Endothelial cell of umbilical vein (primary cell): ENCODE measurements at regions not wholly inside any gene's neighbourhood (a gene's known extent, or its start where the extent isn't known, plus 50 kb on each side); places are given as distances from the start of the nearest gene placed in this dataset.

ENCODE experiments used
- BruUV-seq: library from RNA; stranded (reverse); fragments of 400-500 nt; replicated peaks from 2 replicates; lab custom pipeline; 2021; lab: Mats Ljungman, UMichigan
- CTCF ChIA-PET: fragments of 300-600, 350-600 bp; sonication (Branson Sonifier 250); formaldehyde crosslinking; loops from one replicate; lab custom pipeline; 2021; ENCODE audit warnings: antibody characterized with exemption, inconsistent platforms; lab: Charles Lee
- POLR2A ChIA-PET: fragments of 300-600, 350-600 bp; sonication (Branson Sonifier 250); formaldehyde crosslinking; loops from one replicate; lab custom pipeline; 2021; ENCODE audit warnings: antibody characterized with exemption, inconsistent platforms; lab: Charles Lee
- DNase-seq: peaks from one replicate; pipeline ENCODE4 v3.0.0-alpha.2; 2011; ENCODE audit warnings: low read depth, low spot score
- FAIRE-seq: peaks from 2 replicates; lab custom pipeline; 2011; peaks lifted over from hg19 to GRCh38; lab: Jason Lieb, UNC
- H2AFZ ChIP-seq: 2 replicates; pipeline ENCODE4 v1.6.0; 2012; ENCODE audit warnings: low read depth, low read length, control low read depth, inconsistent platforms
- H3K27ac ChIP-seq: 2 replicates; pipeline ENCODE4 v1.5.1; 2011; ENCODE audit warnings: low read depth, mild to moderate bottlenecking, control low read depth, low read length, moderate library complexity; ENCODE audit not compliant: insufficient read depth
- H3K27me3 ChIP-seq, 2 experiments: 2 replicates each; pipeline versions ENCODE4 v1.6.0 to v1.6.1; 2011; ENCODE audit warnings: low read length in 2 of 2, mixed read lengths in 1 of 2; ENCODE audit not compliant: control insufficient read depth in 2 of 2, insufficient read depth in 2 of 2
- H3K36me3 ChIP-seq, 2 experiments: 2 replicates in 1 of 2; 3 replicates in 1 of 2; pipeline ENCODE4 v1.5.1; 2011; ENCODE audit warnings: low read length in 2 of 2, mild to moderate bottlenecking in 1 of 2, moderate library complexity in 1 of 2; ENCODE audit not compliant: control insufficient read depth in 2 of 2, insufficient read depth in 2 of 2; ENCODE audit errors: extremely low read depth in 1 of 2
- H3K4me1 ChIP-seq: 3 replicates; pipeline ENCODE4 v1.5.1; 2011; ENCODE audit warnings: mild to moderate bottlenecking, low read length; ENCODE audit not compliant: control insufficient read depth, insufficient read depth; ENCODE audit errors: extremely low read depth
- H3K4me2 ChIP-seq: 2 replicates; pipeline ENCODE4 v1.6.1; 2011; ENCODE audit warnings: low read length, control low read depth, mixed read lengths; ENCODE audit not compliant: insufficient read depth
- H3K4me3 ChIP-seq, 3 experiments: fragments of 200-600 bp in 1 of 3; sonication (generic), shearing (Covaris generic) in 1 of 3; replicated peaks in 1 of 3; 2 replicates each; pipeline ENCODE4 v1.5.1; 2011 to 2016; ENCODE audit warnings: control low read depth in 3 of 3, low read length in 3 of 3, mild to moderate bottlenecking in 2 of 3, inconsistent platforms in 1 of 3, low read depth in 1 of 3, moderate library complexity in 1 of 3; ENCODE audit not compliant: insufficient read depth in 1 of 3
- H3K79me2 ChIP-seq: 2 replicates; pipeline ENCODE4 v1.6.0; 2012; ENCODE audit warnings: low read length, inconsistent platforms; ENCODE audit not compliant: control insufficient read depth, insufficient read depth
- H3K9ac ChIP-seq: replicated peaks from 2 replicates; pipeline ENCODE3; 2011; ENCODE audit warnings: low read length, control low read depth; ENCODE audit not compliant: insufficient read depth; ENCODE audit errors: extremely low read depth
- H3K9me1 ChIP-seq: replicated peaks from 3 replicates; pipeline ENCODE4 v1.6.0; 2011; ENCODE audit warnings: mild to moderate bottlenecking, low read length; ENCODE audit not compliant: control insufficient read depth, insufficient read depth; ENCODE audit errors: extremely low read depth
- H3K9me3 ChIP-seq: replicated peaks from 2 replicates; pipeline ENCODE4 v1.5.1; 2012; ENCODE audit warnings: low read length, inconsistent platforms; ENCODE audit not compliant: control insufficient read depth, insufficient read depth
- H4K20me1 ChIP-seq: replicated peaks from 2 replicates; pipeline ENCODE3; 2011; ENCODE audit warnings: mild to moderate bottlenecking, low read length; ENCODE audit not compliant: control insufficient read depth, insufficient read depth; ENCODE audit errors: extremely low read depth
- CTCF ChIP-seq, 2 donors: IDR thresholded peaks; 1 replicate in 1 of 2; 2 replicates in 1 of 2; pipeline ENCODE4 v1.5.1; 2011; ENCODE audit warnings: low read length in 2 of 2, mild to moderate bottlenecking in 2 of 2, moderate library complexity in 2 of 2, control low read depth in 1 of 2, inconsistent platforms in 1 of 2, low read depth in 1 of 2; ENCODE audit not compliant: insufficient read depth in 1 of 2; ENCODE audit errors: extremely low read depth in 1 of 2
- EZH2 ChIP-seq: IDR thresholded peaks from 2 replicates; pipeline ENCODE4 v1.6.1; 2012; ENCODE audit warnings: borderline replicate concordance, low read depth, mild to moderate bottlenecking, moderate library complexity, low read length, inconsistent platforms; ENCODE audit not compliant: severe bottlenecking
- FOS ChIP-seq: IDR thresholded peaks from 2 replicates; pipeline ENCODE4 v1.6.1; 2011; ENCODE audit warnings: mild to moderate bottlenecking, low read length, moderate library complexity, borderline replicate concordance; ENCODE audit not compliant: insufficient read depth
- GATA2 ChIP-seq: IDR thresholded peaks from 2 replicates; pipeline ENCODE4 v1.7.0; 2011; ENCODE audit warnings: low read depth, mild to moderate bottlenecking, moderate library complexity, mixed read lengths, low read length; ENCODE audit not compliant: insufficient read length, insufficient read depth
- JUN ChIP-seq: IDR thresholded peaks from 2 replicates; pipeline ENCODE4 v1.6.1; 2011; ENCODE audit warnings: borderline replicate concordance, low read depth; ENCODE audit not compliant: insufficient read length, insufficient read depth
- MAX ChIP-seq: IDR thresholded peaks from 2 replicates; pipeline ENCODE4 v1.6.1; 2011; ENCODE audit not compliant: insufficient read depth, insufficient read length
- MYC ChIP-seq: IDR thresholded peaks from one replicate; pipeline ENCODE4 v1.6.1; 2011; ENCODE audit warnings: mild to moderate bottlenecking, low read depth, low read length
- POLR2A ChIP-seq: IDR thresholded peaks from 2 replicates; pipeline ENCODE4 v1.6.1; 2012; ENCODE audit warnings: low read depth, mild to moderate bottlenecking, control low read depth, low read length
- POLR2AphosphoS5 ChIP-seq: IDR thresholded peaks from 2 replicates; pipeline ENCODE4 v1.6.1; 2012; ENCODE audit warnings: low read depth, mild to moderate bottlenecking, control low read depth, low read length, moderate library complexity; ENCODE audit not compliant: insufficient read depth
- dilution Hi-C: fragments of 300-500 bp; cut with MboI; formaldehyde crosslinking; loops from one replicate; pipeline ENCODE4 v1.15.0; 2019; ENCODE audit warnings: low sequenced_read_pairs; ENCODE audit not compliant: extremely low pct_ligation_motif_present
- intact Hi-C: fragments of 100-400 bp; cut with micrococcal nuclease; formaldehyde crosslinking; loops from one replicate; pipeline ENCODE4 v1.10.0; 2022

GRCh38 chr3:135691240-135691639 is 274.3 kb upstream of the PPP2R3A start:
- no peak overlapping the region for H3K4me2 ChIP-seq
- no peak for FAIRE-seq
- ChIA-PET POLR2A (no interaction called here), CTCF (no interaction called here)
- H3K27ac ChIP-seq: no peak overlapping the region
- H3K27me3 ChIP-seq: no peaks in the 10 kb centered on the region
- DNase-seq: no peak
- no TSS peak for BruUV-seq
- H3K4me1 ChIP-seq: no peaks in the 10 kb centered on the region
- no peaks in the 10 kb centered on the region for H3K9me1 ChIP-seq
- no peak overlapping the region for H2AFZ ChIP-seq
- dilution Hi-C loops (no loop called here), intact Hi-C loops (no loop called here)
- no peak overlapping the region for H3K9ac ChIP-seq
- no peaks in the 10 kb centered on the region for H3K79me2 ChIP-seq
- H4K20me1 ChIP-seq: no peaks in the 10 kb centered on the region
- no peaks in the 10 kb centered on the region for H3K9me3 ChIP-seq
- TF ChIP-seq EZH2: no peak
- no peak for TF ChIP-seq CTCF (IDR thresholded peaks at IDR 0.05; ENCODE audit: extremely low read depth in 1 of 2, insufficient read depth in 1 of 2, low read depth in 1 of 2, low read length in 2 of 2)
- TF ChIP-seq MAX: no peak
- no peak for TF ChIP-seq MYC
- TF ChIP-seq POLR2A: no peak
- TF ChIP-seq POLR2AphosphoS5: no peak
- TF ChIP-seq JUN: no peak
- TF ChIP-seq GATA2: no peak
- TF ChIP-seq FOS: no peak
- no peak overlapping the region for H3K4me3 ChIP-seq
- H3K36me3 ChIP-seq: no peaks in the 10 kb centered on the region
